HG03457 (cell line): ENCODE measurements at regions not wholly inside any gene's neighbourhood (a gene's known extent, or its start where the extent isn't known, plus 50 kb on each side); places are given as distances from the start of the nearest gene placed in this dataset.

Source experiments
- ATAC-seq: cut with Tn5 transposase; IDR thresholded peaks from one replicate; pipeline ENCODE4 v1.9.1; 2021; ENCODE audit warnings: moderate number of reproducible peaks; ENCODE audit not compliant: unreplicated experiment

GRCh38 chr16:62657116-62657515 lies 620.9 kb upstream of the CDH8 start:
- no peak for ATAC-seq

- ATAC-seq = no peak
Observed at GRCh38 chr16:62652441-62653120, 616.3 kb upstream of the CDH8 start.

GRCh38 chr16:62648256-62648655 lies 612.0 kb upstream of the CDH8 start:
- ATAC-seq = no peak

DNA sequence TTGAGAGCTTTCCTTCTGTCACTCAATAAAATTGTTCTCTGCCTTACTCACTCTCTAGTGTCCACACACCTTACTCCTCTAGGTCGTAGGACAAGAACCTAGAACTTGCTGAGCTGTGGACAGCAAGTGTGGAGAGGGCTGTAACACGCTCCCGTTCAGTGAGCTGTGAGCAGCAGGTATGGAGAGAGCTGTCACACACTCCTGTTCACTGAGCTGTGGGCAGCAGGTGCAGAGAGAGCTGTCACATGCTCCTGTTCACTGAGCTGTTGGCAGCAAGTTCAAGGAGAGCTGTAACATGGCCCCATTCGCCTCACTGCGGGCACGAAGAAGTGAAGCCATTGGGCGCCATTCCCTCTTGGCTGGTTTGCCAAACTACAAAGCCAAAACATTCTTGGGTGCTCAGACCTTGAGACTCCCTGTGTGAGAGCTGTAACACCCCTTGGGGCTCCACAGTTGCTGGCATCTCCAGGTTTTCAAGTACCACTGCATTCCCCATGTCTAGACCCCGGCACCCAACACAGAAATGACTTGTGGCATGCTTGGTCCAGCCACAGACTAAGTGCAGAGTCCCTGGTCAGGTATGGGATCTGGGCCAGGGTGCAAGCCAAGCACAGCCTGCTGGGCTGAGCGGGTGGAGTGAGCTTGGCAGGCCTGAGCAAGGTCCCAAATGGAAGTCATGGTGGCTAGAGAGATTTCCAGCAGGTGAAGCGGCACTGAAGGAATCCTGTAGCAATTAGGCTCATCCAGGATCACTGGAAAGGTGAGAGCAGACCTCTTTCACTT lies 608.0 kb upstream of the CDH8 start:
- no peak for ATAC-seq

DNA sequence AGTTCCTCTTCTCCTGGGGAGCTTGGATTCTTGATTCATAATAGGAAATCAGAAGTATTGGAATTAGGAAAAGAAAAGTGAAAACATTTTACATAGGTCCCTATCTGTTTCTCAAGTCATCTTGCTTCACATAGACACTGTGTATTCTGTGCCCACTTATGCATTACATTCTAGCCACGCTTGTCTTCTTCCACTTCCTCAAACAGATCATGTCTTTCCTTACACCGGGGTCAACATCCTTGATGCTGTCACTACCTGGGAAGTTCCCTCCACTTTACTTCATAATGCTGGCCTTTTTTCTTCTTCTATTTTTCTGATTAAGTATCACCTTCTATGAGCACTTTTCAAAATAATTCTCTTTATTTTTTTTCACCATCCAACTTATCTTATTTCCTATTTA lies 606.4 kb upstream of the CDH8 start:
- ATAC-seq = no peak

- no peak for ATAC-seq
Observed at GRCh38 chr16:62639890-62640289, 603.7 kb upstream of the CDH8 start.

DNA sequence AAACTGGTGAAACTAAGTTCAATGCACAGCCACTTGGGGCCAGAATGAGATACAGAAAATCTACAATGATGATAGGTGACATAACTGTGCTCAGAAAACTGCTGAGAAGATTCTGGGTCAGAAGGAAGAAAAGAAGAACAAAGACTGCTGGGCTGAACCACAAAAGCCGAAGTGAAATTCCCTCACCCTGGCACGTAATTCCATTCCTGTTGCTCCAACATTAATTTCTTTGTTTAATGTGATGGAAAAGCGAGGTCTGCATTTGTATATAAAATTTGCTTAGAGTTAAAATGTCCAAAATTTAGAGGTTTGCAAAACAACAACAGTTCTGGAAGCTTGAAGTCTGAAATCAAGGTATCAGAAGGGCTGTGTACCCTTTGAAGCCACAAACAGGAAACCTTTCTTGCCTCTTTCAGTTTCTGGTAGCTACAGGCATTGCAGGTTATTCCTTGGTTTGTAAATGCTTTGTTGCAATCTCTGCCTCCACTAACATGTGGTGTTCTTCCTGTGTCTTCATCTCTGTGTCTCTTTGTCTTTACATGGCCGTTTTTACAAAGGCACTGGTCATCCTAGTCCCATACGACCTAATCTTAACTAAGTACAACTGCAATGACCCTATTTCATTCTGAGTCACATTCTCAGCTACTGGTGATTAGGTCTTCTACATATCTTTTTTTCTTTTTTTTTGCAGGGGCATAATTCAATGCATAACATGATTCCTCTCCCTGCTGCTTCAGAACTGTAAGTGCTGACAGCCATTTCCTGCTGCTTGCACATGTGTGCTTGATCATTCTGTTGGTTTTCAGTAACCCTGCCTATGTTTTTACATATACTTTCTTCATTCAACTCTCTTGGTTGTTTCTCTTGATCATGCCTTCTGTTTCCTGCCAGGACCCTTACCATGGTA lies 603.0 kb upstream of the CDH8 start:
- no peak for ATAC-seq

- no peak for ATAC-seq
Observed at GRCh38 chr16:62638324-62638911, 602.2 kb upstream of the CDH8 start.

DNA sequence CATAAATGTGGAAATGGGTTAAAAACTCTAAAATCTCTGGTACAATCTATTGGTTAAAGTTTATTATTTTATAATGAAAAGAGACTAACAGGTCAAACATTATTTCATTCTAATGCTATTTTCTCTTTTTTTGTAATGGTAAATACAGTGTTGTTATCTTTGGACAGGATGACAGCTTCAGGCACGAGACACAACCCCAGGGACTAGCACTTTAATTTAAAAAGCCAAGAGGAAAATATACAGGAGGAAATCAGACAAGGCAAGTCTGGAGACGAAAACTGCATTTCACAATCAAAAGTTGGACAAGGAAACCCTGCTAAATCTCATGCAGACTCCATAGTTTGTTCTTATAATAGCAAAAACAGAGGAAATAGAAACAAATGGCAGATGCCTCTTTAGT lies 589.1 kb upstream of the CDH8 start:
- ATAC-seq = no peak

DNA sequence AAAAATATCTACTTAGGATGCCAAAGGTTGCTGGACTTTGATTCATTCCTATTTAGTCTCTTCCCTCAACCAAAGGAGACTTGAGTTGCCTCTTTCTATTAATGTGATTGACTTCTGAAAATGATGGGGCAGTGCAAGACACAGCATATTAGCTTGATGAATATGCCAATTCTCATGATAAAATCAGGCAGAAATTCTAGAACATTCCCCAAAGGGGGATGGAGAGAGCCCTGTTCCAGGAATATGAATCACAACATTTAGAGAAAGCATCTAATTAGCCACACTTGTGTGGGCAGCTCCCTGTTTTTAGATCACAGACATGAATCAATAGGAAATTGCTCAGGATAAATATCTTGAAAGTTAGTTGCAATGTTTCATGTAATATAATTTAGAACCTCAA lies 584.0 kb upstream of the CDH8 start:
- ATAC-seq = no peak

DNA sequence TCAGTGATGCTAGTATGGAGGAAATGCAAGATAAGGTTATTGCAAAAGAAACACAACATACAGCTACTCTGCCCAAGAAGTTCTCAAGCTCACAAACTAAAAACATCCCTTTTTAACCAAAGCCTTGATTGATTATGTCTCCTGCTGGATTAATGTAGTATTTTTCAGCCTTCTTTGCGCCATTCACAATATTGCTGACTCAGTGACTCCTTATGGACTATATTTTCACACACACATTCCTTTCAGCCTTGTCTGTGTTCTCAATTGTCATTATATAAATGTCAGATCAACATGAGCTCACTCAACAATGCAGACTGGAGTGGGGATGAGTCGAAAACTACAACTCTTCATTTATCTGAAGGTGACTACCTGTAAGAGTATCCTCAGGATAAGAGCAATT lies 579.3 kb upstream of the CDH8 start:
- no peak for ATAC-seq

- ATAC-seq = no peak
Observed at GRCh38 chr16:62610291-62610690, 574.1 kb upstream of the CDH8 start.

DNA sequence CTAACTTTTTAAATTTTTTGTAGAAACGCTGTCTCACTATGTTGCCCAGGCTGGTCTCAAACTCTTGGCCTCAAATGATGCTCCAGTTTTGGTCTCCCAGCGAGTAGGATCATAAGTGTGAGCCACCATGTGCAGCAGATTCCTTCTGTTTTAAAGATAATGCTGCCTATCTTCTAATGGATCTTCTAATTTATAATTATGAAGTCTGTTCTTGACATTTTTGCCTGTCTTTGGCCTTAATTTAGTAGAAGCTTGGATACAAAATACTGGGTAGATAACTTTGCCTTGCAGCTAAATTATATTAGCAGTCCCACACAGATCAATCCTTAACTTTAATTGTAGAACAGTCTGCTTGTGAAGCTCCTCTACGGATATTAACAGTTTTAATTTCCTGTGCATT lies 566.6 kb upstream of the CDH8 start:
- ATAC-seq = no peak

GRCh38 chr16:62597875-62598274 lies 561.6 kb upstream of the CDH8 start:
- ATAC-seq = no peak

DNA sequence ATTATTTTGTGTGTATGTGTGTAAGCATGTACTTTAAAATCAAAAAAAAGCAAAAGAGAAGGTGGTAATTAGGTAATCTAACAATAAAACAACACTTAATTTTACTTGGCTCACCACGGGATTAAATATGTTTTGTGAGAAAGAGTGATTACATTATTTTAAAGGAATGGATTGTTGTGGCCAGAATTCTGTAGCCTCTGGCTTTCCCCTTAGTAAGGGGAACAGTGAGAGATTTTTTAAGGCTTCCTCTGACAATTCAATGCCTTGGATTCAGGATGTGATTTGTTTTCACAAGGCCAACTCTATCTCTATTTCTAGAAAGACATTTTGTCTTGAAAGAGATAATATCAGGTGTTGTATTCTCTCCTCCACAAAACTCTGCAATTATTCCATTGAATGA lies 560.3 kb upstream of the CDH8 start:
- no peak for ATAC-seq

- ATAC-seq = no peak
Observed at GRCh38 chr16:62596125-62596524, 559.9 kb upstream of the CDH8 start.

- no peak for ATAC-seq
Observed at GRCh38 chr16:62586128-62586862, 550.1 kb upstream of the CDH8 start.

DNA sequence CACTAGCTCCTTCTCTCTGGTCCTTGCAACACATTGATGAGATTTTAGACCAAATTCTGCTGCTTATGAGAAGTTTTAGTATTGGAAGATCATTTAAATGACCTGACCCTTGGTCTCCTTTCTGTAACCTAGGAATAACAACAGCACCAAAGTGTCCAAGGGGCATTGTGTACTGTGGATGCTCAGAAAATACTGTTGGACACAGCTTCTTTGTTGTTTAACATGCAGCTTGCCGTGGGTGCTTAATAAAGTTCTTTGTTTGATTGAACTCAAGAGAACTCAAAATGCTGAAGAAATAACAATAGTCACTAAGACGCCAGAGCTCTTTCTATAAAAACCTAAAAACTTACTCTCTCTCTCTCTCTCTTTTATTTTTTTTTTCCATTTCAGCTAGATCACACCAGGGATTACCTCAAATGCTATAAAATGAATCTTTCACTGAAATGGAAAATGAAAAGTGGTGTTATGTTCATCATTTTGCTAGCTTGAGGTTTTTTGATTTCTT lies 548.9 kb upstream of the CDH8 start:
- ATAC-seq = no peak

DNA sequence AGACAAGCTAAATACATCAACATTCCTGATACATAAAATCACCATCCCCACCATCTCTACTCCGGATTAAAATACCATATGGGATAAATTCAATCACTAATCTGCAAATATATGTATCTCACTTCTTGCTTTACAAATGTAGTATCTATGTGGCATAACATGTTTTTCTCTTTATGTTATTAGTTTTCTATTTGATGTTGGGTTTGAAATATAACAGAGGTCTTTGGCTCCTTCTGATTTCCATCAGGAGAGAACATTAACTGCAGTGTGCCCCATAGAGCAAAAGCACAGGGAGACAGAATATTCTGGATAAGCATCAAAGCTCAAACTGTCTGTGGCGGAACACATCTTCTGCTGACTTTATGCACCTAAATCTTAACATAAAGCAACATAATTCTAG lies 547.2 kb upstream of the CDH8 start:
- no peak for ATAC-seq

DNA sequence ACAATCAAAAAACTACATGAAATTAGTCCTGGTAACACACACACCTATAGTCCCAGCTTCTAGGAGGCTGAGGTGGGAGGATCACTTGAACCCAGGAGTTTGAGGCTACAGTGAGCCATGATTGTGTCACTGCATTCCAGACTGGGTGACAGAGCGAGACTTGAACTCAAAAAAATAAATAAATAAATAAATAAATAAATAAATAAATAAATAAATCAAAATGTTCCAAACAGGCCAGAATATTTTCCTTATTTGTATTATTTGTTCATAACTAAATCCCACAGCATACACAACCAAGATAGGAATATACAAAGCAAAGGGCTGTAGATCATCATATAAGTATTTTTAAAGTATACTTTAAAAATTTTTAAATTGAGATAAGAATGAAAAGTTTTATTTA lies 537.2 kb upstream of the CDH8 start:
- no peak for ATAC-seq
